ENCODE measurements at regions not wholly inside any gene's neighbourhood (a gene's known extent, or its start where the extent isn't known, plus 50 kb on each side); places are given as distances from the start of the nearest gene placed in this dataset.

- Mint-ChIP-seq H3K27ac (ENCODE audit: unreplicated experiment) (no peak overlapping the region), H3K27me3 (ENCODE audit: unreplicated experiment) (no peaks in the 10 kb centered on the region), H3K4me3 (ENCODE audit: unreplicated experiment) (no peak overlapping the region), H3K36me3 (ENCODE audit: unreplicated experiment) (no peaks in the 10 kb centered on the region), H3K9me3 (ENCODE audit: unreplicated experiment) (no peaks in the 10 kb centered on the region), H3K4me1 (ENCODE audit: low read depth, unreplicated experiment) (peaks cover 29% of the 10 kb centered on the region)
- no peak for TF ChIP-seq CTCF (IDR thresholded peaks at IDR 0.05; ENCODE audit: partially characterized antibody, unreplicated experiment)
- DNase-seq, result no peak
Observed at GRCh38 chr15:70199540-70200410, 102.1 kb upstream of the TLE3 start.

GRCh38 chr15:70199124-70199482 lies 101.4 kb upstream of the TLE3 start:
- Mint-ChIP-seq H3K4me1 (ENCODE audit: low read depth, unreplicated experiment) (peaks cover 29% of the 10 kb centered on the region), H3K9me3 (ENCODE audit: unreplicated experiment) (no peaks in the 10 kb centered on the region), H3K36me3 (ENCODE audit: unreplicated experiment) (no peaks in the 10 kb centered on the region), H3K4me3 (ENCODE audit: unreplicated experiment) (no peak overlapping the region), H3K27me3 (ENCODE audit: unreplicated experiment) (no peaks in the 10 kb centered on the region), H3K27ac (ENCODE audit: unreplicated experiment) (no peak overlapping the region)
- DNase-seq, result no peak
- TF ChIP-seq CTCF (IDR thresholded peaks at IDR 0.05; ENCODE audit: partially characterized antibody, unreplicated experiment), result no peak

DNA sequence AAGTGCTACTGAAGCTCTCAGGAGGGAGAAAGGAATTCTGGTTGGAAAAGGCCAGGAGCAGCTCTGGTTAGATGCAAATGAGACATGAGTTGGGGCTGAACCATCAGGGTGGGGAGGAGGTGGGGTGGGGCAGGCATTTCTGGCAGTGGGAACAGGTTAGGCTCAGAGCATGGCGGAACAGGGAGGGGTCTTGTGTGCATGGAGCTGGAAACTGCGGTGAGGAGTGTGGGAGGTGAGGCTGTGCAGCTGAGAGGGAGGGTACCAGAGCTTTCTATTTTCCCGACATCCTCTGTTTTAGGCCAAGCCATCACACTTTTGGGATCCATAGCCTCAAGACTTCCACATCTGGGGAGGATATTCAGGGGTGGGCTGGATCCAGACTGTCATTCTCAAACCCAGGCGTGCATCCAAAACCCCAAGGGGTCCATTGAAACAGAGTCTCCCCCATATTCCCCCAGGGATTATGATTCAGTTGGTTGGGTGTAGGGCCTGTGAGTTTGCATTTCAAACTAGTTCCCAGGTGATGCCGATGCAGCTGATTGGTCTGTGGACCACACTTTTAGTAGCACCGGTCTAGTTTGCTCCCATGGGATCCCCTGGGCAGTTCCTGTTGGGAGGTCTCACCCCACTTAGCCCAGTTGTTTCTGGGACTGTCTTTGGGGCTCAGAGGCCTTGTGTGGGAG lies 100.9 kb upstream of the TLE3 start:
- no peak for TF ChIP-seq CTCF (IDR thresholded peaks at IDR 0.05; ENCODE audit: partially characterized antibody, unreplicated experiment)
- Mint-ChIP-seq H3K4me3 (ENCODE audit: unreplicated experiment) (no peak overlapping the region), H3K27me3 (ENCODE audit: unreplicated experiment) (no peaks in the 10 kb centered on the region), H3K4me1 (ENCODE audit: low read depth, unreplicated experiment) (peaks cover 29% of the 10 kb centered on the region), H3K36me3 (ENCODE audit: unreplicated experiment) (no peaks in the 10 kb centered on the region), H3K27ac (ENCODE audit: unreplicated experiment) (no peak overlapping the region), H3K9me3 (ENCODE audit: unreplicated experiment) (no peaks in the 10 kb centered on the region)
- DNase-seq, result no peak

DNA sequence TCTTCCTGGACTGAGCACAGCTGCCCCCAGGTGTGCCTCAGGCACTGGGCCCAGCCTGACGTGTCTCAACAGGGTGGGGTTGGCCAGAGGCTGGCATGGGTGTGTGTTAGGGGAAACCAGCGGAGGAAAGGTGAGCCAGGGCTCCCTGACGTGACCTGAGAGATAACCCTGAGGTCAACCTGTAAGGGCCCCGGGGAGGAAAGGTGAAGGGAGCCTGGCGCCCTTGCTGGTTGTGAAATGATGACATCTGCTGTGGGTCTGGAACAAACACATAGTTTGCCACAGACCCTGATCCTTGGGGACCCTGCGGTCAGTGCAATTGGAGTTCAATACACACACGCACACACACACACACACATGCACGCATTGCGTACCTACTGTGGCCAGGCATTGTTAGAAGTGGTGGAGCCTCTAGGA lies 100.2 kb upstream of the TLE3 start:
- no peaks in the 10 kb centered on the region for H3K36me3 Mint-ChIP-seq (ENCODE audit: unreplicated experiment)

More for the DNA sequence above, 100.2 kb upstream of the TLE3 start:
- no peak overlapping the region for H3K4me3 Mint-ChIP-seq (ENCODE audit: unreplicated experiment)
- no peaks in the 10 kb centered on the region for H3K9me3 Mint-ChIP-seq (ENCODE audit: unreplicated experiment)
- H3K27me3 Mint-ChIP-seq (ENCODE audit: unreplicated experiment), result no peaks in the 10 kb centered on the region
- peaks cover 29% of the 10 kb centered on the region for H3K4me1 Mint-ChIP-seq (ENCODE audit: low read depth, unreplicated experiment)
- no peak for DNase-seq
- no peak for TF ChIP-seq CTCF (IDR thresholded peaks at IDR 0.05; ENCODE audit: partially characterized antibody, unreplicated experiment)
- no peak overlapping the region for H3K27ac Mint-ChIP-seq (ENCODE audit: unreplicated experiment)
